DMS 273 (cell line): ENCODE measurements at regions not wholly inside any gene's neighbourhood (a gene's known extent, or its start where the extent isn't known, plus 50 kb on each side); places are given as distances from the start of the nearest gene placed in this dataset.
"Not testable (repeated sequence)": the region's sequence is repeated elsewhere in the genome, so short reads cannot be mapped to it uniquely, and the experiment has no call there.

Experiments
- DNase-seq: peaks from one replicate; lab custom pipeline; 2025; ENCODE audit not compliant: unreplicated experiment; lab: John Stamatoyannopoulos, UW

GRCh38 chr9:87393706-87394230 is 103.9 kb upstream of the DAPK1 start:
- no peak for DNase-seq

- DNase-seq, result no peak
Measured at GRCh38 chr9:87395804-87396479, 101.7 kb upstream of the DAPK1 start.

- DNase-seq, result no peak
Measured at GRCh38 chr9:87401681-87402080, 96.0 kb upstream of the DAPK1 start.

- no peak for DNase-seq
Measured at GRCh38 chr9:87402537-87402936, 95.1 kb upstream of the DAPK1 start.

- no peak for DNase-seq
Measured at GRCh38 chr9:87405677-87406542, 91.8 kb upstream of the DAPK1 start.

- DNase-seq, result no peak
Measured at GRCh38 chr9:87406543-87407166, 91.0 kb upstream of the DAPK1 start.

GRCh38 chr9:87410047-87411005 is 87.3 kb upstream of the DAPK1 start:
- DNase-seq, result not testable (repeated sequence)

GRCh38 chr9:87420884-87421283 is 76.8 kb upstream of the DAPK1 start:
- no peak for DNase-seq

- no peak for DNase-seq
Measured at GRCh38 chr9:87421734-87422133, 75.9 kb upstream of the DAPK1 start.

- DNase-seq, result no peak
Measured at GRCh38 chr9:87422999-87423398, 74.7 kb upstream of the DAPK1 start.

- DNase-seq, result not testable (repeated sequence)
Measured at GRCh38 chr9:87423885-87424284, 73.8 kb upstream of the DAPK1 start.

- no peak for DNase-seq
Measured at GRCh38 chr9:87425202-87425601, 72.5 kb upstream of the DAPK1 start.

- DNase-seq, result no peak
Measured at GRCh38 chr9:87427851-87428506, 69.7 kb upstream of the DAPK1 start.

- no peak for DNase-seq
Measured at GRCh38 chr9:87428659-87429058, 69.0 kb upstream of the DAPK1 start.

- no peak for DNase-seq
Measured at GRCh38 chr9:87431837-87432236, 65.8 kb upstream of the DAPK1 start.

GRCh38 chr9:87433853-87434252 is 63.8 kb upstream of the DAPK1 start:
- no peak for DNase-seq

GRCh38 chr9:87434366-87434765 is 63.3 kb upstream of the DAPK1 start:
- DNase-seq, result no peak

GRCh38 chr9:87435189-87435880 is 62.3 kb upstream of the DAPK1 start:
- no peak for DNase-seq

- no peak for DNase-seq
Measured at GRCh38 chr9:87436716-87437115, 61.0 kb upstream of the DAPK1 start.
